ENCODE measurements at regions not wholly inside any gene's neighbourhood (a gene's known extent, or its start where the extent isn't known, plus 50 kb on each side); places are given as distances from the start of the nearest gene placed in this dataset.
"Not testable (repeated sequence)": the region's sequence is repeated elsewhere in the genome, so short reads cannot be mapped to it uniquely, and the experiment has no call there.

GRCh38 chr12:105459760-105460330 is 129.4 kb downstream of the C12orf75 start:
- DNase-seq = no peak

GRCh38 chr12:105461271-105461943 is 130.9 kb downstream of the C12orf75 start:
- DNase-seq = no peak

GRCh38 chr12:105461944-105462762 is 131.7 kb downstream of the C12orf75 start:
- DNase-seq = no peak

- DNase-seq = no peak
These were observed 132.3 kb downstream of the C12orf75 start for GRCh38 chr12:105462831-105463230.

GRCh38 chr12:105464406-105464805 is 133.9 kb downstream of the C12orf75 start:
- no peak for DNase-seq

- no peak for DNase-seq
These were observed 135.9 kb downstream of the C12orf75 start for GRCh38 chr12:105466231-105466900.

- no peak for DNase-seq
These were observed 136.6 kb downstream of the C12orf75 start for GRCh38 chr12:105466901-105467598.

- no peak for DNase-seq
These were observed 137.3 kb downstream of the C12orf75 start for GRCh38 chr12:105467710-105468366.

GRCh38 chr12:105468464-105468863 is 138.0 kb downstream of the C12orf75 start:
- DNase-seq = no peak

GRCh38 chr12:105469211-105469610 is 138.7 kb downstream of the C12orf75 start:
- DNase-seq = no peak

GRCh38 chr12:105469701-105470100 is 139.2 kb downstream of the C12orf75 start:
- DNase-seq = no peak

GRCh38 chr12:105470102-105470501 is 139.6 kb downstream of the C12orf75 start:
- DNase-seq = no peak

- DNase-seq = no peak
These were observed 140.1 kb downstream of the C12orf75 start for GRCh38 chr12:105470601-105471000.

- no peak for DNase-seq
These were observed 144.2 kb downstream of the C12orf75 start for GRCh38 chr12:105474672-105475071.

GRCh38 chr12:105476616-105477015 is 146.1 kb downstream of the C12orf75 start:
- DNase-seq = no peak

- DNase-seq = no peak
These were observed 147.4 kb downstream of the C12orf75 start for GRCh38 chr12:105477873-105478272.

- not testable (repeated sequence) for DNase-seq
These were observed 148.3 kb downstream of the C12orf75 start for GRCh38 chr12:105478788-105479187.

GRCh38 chr12:105479710-105480109 is 149.2 kb downstream of the C12orf75 start:
- DNase-seq = no peak

GRCh38 chr12:105480162-105480561 is 149.7 kb downstream of the C12orf75 start:
- DNase-seq = no peak

GRCh38 chr12:105481392-105482300 is 151.2 kb downstream of the C12orf75 start:
- DNase-seq = no peak

GRCh38 chr12:105482951-105483350 is 152.5 kb downstream of the C12orf75 start:
- DNase-seq = no peak

All from hippocampal formation (tissue), 2 donors.